Caco-2 (cell line): ENCODE measurements at regions not wholly inside any gene's neighbourhood (a gene's known extent, or its start where the extent isn't known, plus 50 kb on each side); places are given as distances from the start of the nearest gene placed in this dataset.

Experiments
- BruUV-seq: library from RNA; stranded (reverse); fragments of 400-500 nt; replicated peaks from 2 replicates; lab custom pipeline; 2021; lab: Mats Ljungman, UMichigan
- CTCF ChIA-PET: fragments of 300-600 bp; sonication (Branson Sonifier 250); formaldehyde crosslinking; loops from one replicate; lab custom pipeline; 2022; ENCODE audit warnings: antibody characterized with exemption; lab: Charles Lee
- POLR2A ChIA-PET: fragments of 300-600 bp; sonication (Branson Sonifier 250); formaldehyde crosslinking; loops from one replicate; lab custom pipeline; 2022; ENCODE audit warnings: antibody characterized with exemption; lab: Charles Lee
- DNase-seq, 2 experiments: peaks; one replicate each; pipeline versions ENCODE4 v3.0.0 to v3.0.0-alpha.2; 2020 to 2022
- H3K27me3 ChIP-seq: replicated peaks from 2 replicates; pipeline ENCODE4 v1.6.0; 2011; ENCODE audit warnings: low read length; ENCODE audit not compliant: control insufficient read depth, insufficient read depth
- H3K36me3 ChIP-seq: 2 replicates; pipeline ENCODE4 v1.5.1; 2011; ENCODE audit warnings: low read length; ENCODE audit not compliant: control insufficient read depth, insufficient read depth
- H3K4me1 ChIP-seq: fragments of 250-450 bp; sonication (Bioruptor Pico); 2 replicates; pipeline ENCODE4 v1.5.1; 2020; ENCODE audit warnings: mild to moderate bottlenecking
- H3K4me3 ChIP-seq: 2 replicates; pipeline ENCODE4 v1.5.1; 2011; ENCODE audit warnings: low read depth, mild to moderate bottlenecking, control low read depth, low read length
- H3K9me3 ChIP-seq: fragments of 250-450 bp; sonication (Bioruptor Pico); 2 replicates; pipeline ENCODE4 v1.5.1; 2020; ENCODE audit warnings: mild to moderate bottlenecking, moderate library complexity
- H3K27ac Mint-ChIP-seq: one replicate; pipeline ENCODE4 v1.8.0; 2022; ENCODE audit warnings: mixed read lengths; ENCODE audit not compliant: unreplicated experiment
- H3K27me3 Mint-ChIP-seq: one replicate; pipeline ENCODE4 v1.8.0; 2022; ENCODE audit warnings: mixed read lengths; ENCODE audit not compliant: insufficient read depth, unreplicated experiment
- H3K36me3 Mint-ChIP-seq: one replicate; pipeline ENCODE4 v1.8.0; 2022; ENCODE audit warnings: mild to moderate bottlenecking, mixed read lengths; ENCODE audit not compliant: insufficient read depth, unreplicated experiment
- H3K4me1 Mint-ChIP-seq: one replicate; pipeline ENCODE4 v1.8.0; 2022; ENCODE audit warnings: low read depth, mixed read lengths; ENCODE audit not compliant: unreplicated experiment
- H3K4me3 Mint-ChIP-seq: one replicate; pipeline ENCODE4 v1.8.0; 2022; ENCODE audit warnings: mild to moderate bottlenecking, moderate library complexity, mixed read lengths; ENCODE audit not compliant: unreplicated experiment
- H3K9me3 Mint-ChIP-seq: one replicate; pipeline ENCODE4 v1.8.0; 2022; ENCODE audit warnings: mixed read lengths; ENCODE audit not compliant: unreplicated experiment
- intact Hi-C: fragments of 100-400 bp; cut with micrococcal nuclease; formaldehyde crosslinking; loops from one replicate; pipeline ENCODE4 v1.10.0; 2022; ENCODE audit not compliant: unreplicated experiment
- TF ChIP-seq, protein P1 (sequence below), 2 experiments: fragments of 200-600 bp in 1 of 2; IDR thresholded peaks; 1 replicate in 1 of 2; 2 replicates in 1 of 2; pipeline versions ENCODE4 v1.5.1 to v1.8.0; 2011 to 2022; ENCODE audit warnings: antibody characterized with exemption in 1 of 2, control low read depth in 1 of 2, inconsistent platforms in 1 of 2, low read depth in 1 of 2, low read length in 1 of 2, mild to moderate bottlenecking in 1 of 2, moderate library complexity in 1 of 2; ENCODE audit not compliant: insufficient read depth in 1 of 2, severe bottlenecking in 1 of 2, unreplicated experiment in 1 of 2

DNA sequence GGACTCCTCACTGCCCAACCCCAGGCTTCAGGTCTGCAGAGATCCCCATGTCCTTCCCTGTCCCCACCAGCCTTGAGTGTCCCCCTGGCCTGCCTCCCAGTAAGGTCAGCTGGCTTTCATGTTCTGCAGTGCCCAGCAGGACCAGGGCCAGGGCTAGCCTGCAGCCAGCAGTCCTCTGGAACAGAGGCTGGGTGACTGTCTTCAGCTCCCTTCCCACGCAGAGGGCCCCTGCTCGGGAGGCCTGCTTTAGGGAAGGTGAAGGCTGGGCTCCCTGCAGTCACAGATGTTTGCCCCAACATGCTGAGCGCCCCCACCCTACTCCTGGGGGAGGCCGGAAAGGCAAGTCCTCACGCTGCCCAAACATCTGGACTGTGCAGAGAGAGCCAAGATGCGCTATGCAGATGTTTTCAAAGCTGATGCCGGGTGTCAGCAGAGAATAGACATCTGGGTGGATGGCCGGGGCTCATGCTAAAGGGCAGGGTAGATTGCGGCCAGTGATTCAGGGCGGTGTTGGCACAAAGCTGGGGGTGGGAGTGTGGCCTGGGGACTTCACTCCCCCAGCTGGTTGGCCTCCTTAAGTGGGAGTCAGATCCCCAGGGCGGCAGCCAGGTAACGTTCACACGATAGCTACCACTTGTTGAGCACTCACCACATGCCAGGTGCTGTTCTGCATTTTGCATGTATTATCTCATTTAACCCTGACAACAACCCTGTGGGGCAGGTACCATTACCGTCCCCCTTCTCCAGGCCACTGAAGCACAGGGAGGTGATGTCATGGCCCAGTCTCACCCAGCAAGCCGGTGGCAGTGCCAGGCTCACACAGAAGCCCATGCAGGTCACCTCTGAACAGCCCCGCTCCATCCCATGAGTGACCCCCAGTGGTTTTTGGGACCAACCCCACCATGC lies 71.2 kb upstream of the COL13A1 start:
- Histone ChIP-seq H3K27me3 (no peaks in the 10 kb centered on the region; the same call in 1 of the 2 replicates), H3K4me3 (no peak overlapping the region), H3K4me1 (no peaks in the 10 kb centered on the region), H3K9me3 (0 out of 2 replicates have a peak, but pooled peaks cover 3% of the 10 kb centered on the region), H3K36me3 (no peaks in the 10 kb centered on the region)
- no peak for DNase-seq
- BruUV-seq = no TSS peak
- TF ChIP-seq, protein P1, sequence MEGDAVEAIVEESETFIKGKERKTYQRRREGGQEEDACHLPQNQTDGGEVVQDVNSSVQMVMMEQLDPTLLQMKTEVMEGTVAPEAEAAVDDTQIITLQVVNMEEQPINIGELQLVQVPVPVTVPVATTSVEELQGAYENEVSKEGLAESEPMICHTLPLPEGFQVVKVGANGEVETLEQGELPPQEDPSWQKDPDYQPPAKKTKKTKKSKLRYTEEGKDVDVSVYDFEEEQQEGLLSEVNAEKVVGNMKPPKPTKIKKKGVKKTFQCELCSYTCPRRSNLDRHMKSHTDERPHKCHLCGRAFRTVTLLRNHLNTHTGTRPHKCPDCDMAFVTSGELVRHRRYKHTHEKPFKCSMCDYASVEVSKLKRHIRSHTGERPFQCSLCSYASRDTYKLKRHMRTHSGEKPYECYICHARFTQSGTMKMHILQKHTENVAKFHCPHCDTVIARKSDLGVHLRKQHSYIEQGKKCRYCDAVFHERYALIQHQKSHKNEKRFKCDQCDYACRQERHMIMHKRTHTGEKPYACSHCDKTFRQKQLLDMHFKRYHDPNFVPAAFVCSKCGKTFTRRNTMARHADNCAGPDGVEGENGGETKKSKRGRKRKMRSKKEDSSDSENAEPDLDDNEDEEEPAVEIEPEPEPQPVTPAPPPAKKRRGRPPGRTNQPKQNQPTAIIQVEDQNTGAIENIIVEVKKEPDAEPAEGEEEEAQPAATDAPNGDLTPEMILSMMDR (IDR thresholded peaks at IDR 0.05; ENCODE audit: insufficient read depth in 1 of 2, low read depth in 1 of 2, low read length in 1 of 2, severe bottlenecking in 1 of 2, unreplicated experiment in 1 of 2) = no peak
- ChIA-PET CTCF (no interaction called here), POLR2A (no interaction called here)
- no peaks in the 10 kb centered on the region for H3K9me3 Mint-ChIP-seq
- intact Hi-C loops = no loop called here
- no peaks in the 10 kb centered on the region for H3K36me3 Mint-ChIP-seq
- no peaks in the 10 kb centered on the region for H3K4me1 Mint-ChIP-seq
- H3K27ac Mint-ChIP-seq = no peak overlapping the region
- peaks cover 3% of the 10 kb centered on the region for H3K27me3 Mint-ChIP-seq
- H3K4me3 Mint-ChIP-seq = no peak overlapping the region

DNA sequence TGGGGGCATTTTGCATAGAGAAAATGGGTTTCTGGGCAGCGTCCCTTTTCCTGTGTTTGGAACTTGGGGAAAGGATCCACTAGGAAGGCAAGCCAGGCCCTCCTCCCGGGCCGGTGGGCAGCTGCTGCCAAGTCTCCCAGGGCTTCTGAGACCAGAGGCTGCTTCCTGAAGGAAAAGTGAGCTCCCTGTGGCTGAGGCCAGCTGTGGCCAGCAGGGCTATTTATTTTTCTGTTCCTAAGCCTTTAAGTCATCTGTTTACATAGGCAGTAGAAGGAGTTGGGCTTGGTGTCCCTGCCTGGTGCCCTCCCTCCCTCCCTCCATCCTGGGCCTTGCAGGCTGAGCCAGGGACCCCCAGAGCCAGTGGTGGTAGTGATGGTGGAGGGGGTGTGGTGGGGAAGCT lies 70.5 kb upstream of the COL13A1 start:
- H3K4me1 Mint-ChIP-seq = no peaks in the 10 kb centered on the region
- TF ChIP-seq, protein P1 (IDR thresholded peaks at IDR 0.05; ENCODE audit: insufficient read depth in 1 of 2, low read depth in 1 of 2, low read length in 1 of 2, severe bottlenecking in 1 of 2, unreplicated experiment in 1 of 2) = peak in 1 of 2 experiments; percentile 18
- no peaks in the 10 kb centered on the region for H3K9me3 Mint-ChIP-seq
- no TSS peak for BruUV-seq
- Histone ChIP-seq H3K4me3 (no peak overlapping the region), H3K36me3 (no peaks in the 10 kb centered on the region), H3K27me3 (no peaks in the 10 kb centered on the region; the same call in 1 of the 2 replicates), H3K9me3 (0 out of 2 replicates have a peak, but pooled peaks cover 3% of the 10 kb centered on the region), H3K4me1 (no peaks in the 10 kb centered on the region)
- no peaks in the 10 kb centered on the region for H3K27me3 Mint-ChIP-seq
- H3K27ac Mint-ChIP-seq = no peak overlapping the region
- intact Hi-C loops = no loop called here
- H3K36me3 Mint-ChIP-seq = no peaks in the 10 kb centered on the region
- DNase-seq = no peak
- H3K4me3 Mint-ChIP-seq = no peak overlapping the region
- ChIA-PET POLR2A (no interaction called here), CTCF (no interaction called here)

DNA sequence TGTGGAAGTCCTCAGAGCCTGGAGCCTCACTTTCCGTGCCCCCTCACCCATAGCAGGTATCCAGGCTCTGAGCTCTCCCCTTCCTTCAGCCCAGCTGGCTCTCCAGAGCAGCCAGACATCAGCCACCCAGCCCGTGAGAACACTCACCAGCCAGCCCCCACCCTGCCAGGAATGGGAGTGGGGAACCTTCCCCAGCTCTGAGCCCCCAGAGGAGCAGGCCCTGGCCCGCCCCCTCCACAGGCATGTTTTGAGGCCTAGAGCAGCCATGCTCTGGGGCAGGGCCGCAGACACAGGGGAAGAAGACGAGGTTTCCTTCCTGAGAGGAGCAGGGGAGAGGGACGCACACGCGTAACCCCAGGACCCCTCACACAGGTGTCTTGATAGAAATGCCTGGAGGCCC lies 70.0 kb upstream of the COL13A1 start:
- H3K4me3 Mint-ChIP-seq = no peak overlapping the region
- ChIA-PET CTCF (no interaction called here), POLR2A (no interaction called here)
- no peaks in the 10 kb centered on the region for H3K4me1 Mint-ChIP-seq
- DNase-seq = no peak
- TF ChIP-seq, protein P1 (IDR thresholded peaks at IDR 0.05; ENCODE audit: insufficient read depth in 1 of 2, low read depth in 1 of 2, low read length in 1 of 2, severe bottlenecking in 1 of 2, unreplicated experiment in 1 of 2) = no peak
- no peaks in the 10 kb centered on the region for H3K27me3 Mint-ChIP-seq
- intact Hi-C loops = no loop called here
- Histone ChIP-seq H3K4me1 (no peaks in the 10 kb centered on the region), H3K4me3 (no peak overlapping the region), H3K9me3 (0 out of 2 replicates have a peak, but pooled peaks cover 3% of the 10 kb centered on the region), H3K27me3 (no peaks in the 10 kb centered on the region), H3K36me3 (no peaks in the 10 kb centered on the region)
- no TSS peak for BruUV-seq
- H3K36me3 Mint-ChIP-seq = no peaks in the 10 kb centered on the region
- no peaks in the 10 kb centered on the region for H3K9me3 Mint-ChIP-seq
- no peak overlapping the region for H3K27ac Mint-ChIP-seq
